ENCODE measurements at regions not wholly inside any gene's neighbourhood (a gene's known extent, or its start where the extent isn't known, plus 50 kb on each side); places are given as distances from the start of the nearest gene placed in this dataset.

DNA sequence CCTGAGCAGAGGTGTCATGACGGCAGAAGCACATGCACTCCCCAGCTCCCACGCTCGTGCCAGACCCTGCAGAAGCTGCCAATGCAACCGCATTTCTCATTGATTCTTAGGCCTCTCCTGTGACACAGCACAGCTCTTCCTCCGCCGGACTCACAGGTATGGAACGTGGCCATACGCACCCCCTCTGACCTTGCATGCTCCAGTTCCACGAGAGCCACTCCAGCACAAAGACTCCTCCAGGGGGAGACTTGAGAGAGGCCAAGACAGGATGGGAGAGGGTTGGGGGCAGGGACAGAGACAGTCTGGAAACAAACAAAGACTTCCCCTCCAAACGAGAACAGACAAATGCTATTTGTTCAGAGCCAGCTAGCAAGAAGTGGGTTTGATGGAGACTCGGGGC, 124.3 kb upstream of the PPP2R2D start:
- TF ChIP-seq JUN (CRISPR knock-in tag; IDR thresholded peaks at IDR 0.05) (no peak), SMC3 (IDR thresholded peaks at IDR 0.05; ENCODE audit: low read length) (no peak), ZNF510 (CRISPR knock-in tag; IDR thresholded peaks at IDR 0.05; ENCODE audit: low read depth) (no peak), HCFC1 (IDR thresholded peaks at IDR 0.05; ENCODE audit: low read depth, low read length) (no peak), FOXK2 (IDR thresholded peaks at IDR 0.05) (no peak), ARNTL (CRISPR knock-in tag; IDR thresholded peaks at IDR 0.05) (no peak), ATM (IDR thresholded peaks at IDR 0.05; ENCODE audit: borderline replicate concordance) (no peak), RORA (CRISPR knock-in tag; IDR thresholded peaks at IDR 0.05) (no peak), SIN3B (IDR thresholded peaks at IDR 0.05; ENCODE audit: low read length) (no peak)
- TF ChIP-seq, protein P1, sequence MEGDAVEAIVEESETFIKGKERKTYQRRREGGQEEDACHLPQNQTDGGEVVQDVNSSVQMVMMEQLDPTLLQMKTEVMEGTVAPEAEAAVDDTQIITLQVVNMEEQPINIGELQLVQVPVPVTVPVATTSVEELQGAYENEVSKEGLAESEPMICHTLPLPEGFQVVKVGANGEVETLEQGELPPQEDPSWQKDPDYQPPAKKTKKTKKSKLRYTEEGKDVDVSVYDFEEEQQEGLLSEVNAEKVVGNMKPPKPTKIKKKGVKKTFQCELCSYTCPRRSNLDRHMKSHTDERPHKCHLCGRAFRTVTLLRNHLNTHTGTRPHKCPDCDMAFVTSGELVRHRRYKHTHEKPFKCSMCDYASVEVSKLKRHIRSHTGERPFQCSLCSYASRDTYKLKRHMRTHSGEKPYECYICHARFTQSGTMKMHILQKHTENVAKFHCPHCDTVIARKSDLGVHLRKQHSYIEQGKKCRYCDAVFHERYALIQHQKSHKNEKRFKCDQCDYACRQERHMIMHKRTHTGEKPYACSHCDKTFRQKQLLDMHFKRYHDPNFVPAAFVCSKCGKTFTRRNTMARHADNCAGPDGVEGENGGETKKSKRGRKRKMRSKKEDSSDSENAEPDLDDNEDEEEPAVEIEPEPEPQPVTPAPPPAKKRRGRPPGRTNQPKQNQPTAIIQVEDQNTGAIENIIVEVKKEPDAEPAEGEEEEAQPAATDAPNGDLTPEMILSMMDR (CRISPR knock-in tag; IDR thresholded peaks at IDR 0.05) = no peak
- TF ChIP-seq, protein P2, sequence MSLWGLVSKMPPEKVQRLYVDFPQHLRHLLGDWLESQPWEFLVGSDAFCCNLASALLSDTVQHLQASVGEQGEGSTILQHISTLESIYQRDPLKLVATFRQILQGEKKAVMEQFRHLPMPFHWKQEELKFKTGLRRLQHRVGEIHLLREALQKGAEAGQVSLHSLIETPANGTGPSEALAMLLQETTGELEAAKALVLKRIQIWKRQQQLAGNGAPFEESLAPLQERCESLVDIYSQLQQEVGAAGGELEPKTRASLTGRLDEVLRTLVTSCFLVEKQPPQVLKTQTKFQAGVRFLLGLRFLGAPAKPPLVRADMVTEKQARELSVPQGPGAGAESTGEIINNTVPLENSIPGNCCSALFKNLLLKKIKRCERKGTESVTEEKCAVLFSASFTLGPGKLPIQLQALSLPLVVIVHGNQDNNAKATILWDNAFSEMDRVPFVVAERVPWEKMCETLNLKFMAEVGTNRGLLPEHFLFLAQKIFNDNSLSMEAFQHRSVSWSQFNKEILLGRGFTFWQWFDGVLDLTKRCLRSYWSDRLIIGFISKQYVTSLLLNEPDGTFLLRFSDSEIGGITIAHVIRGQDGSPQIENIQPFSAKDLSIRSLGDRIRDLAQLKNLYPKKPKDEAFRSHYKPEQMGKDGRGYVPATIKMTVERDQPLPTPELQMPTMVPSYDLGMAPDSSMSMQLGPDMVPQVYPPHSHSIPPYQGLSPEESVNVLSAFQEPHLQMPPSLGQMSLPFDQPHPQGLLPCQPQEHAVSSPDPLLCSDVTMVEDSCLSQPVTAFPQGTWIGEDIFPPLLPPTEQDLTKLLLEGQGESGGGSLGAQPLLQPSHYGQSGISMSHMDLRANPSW (CRISPR knock-in tag; IDR thresholded peaks at IDR 0.05; ENCODE audit: borderline replicate concordance) = no peak
